Progenitor cell of endocrine pancreas (in vitro differentiated cells): ENCODE measurements at regions not wholly inside any gene's neighbourhood (a gene's known extent, or its start where the extent isn't known, plus 50 kb on each side); places are given as distances from the start of the nearest gene placed in this dataset.
"Not testable (repeated sequence)": the region's sequence is repeated elsewhere in the genome, so short reads cannot be mapped to it uniquely, and the experiment has no call there.

ENCODE experiments used
- DNase-seq: peaks from one replicate; pipeline ENCODE4 v3.0.0; 2021; ENCODE audit warnings: low spot score; ENCODE audit not compliant: unreplicated experiment
- H3K27ac Mint-ChIP-seq: 2 replicates; pipeline ENCODE4 v1.8.0; 2021; ENCODE audit warnings: mild to moderate bottlenecking, moderate library complexity, mixed read lengths
- H3K27me3 Mint-ChIP-seq: 2 replicates; pipeline ENCODE4 v1.8.0; 2021; ENCODE audit warnings: mixed read lengths
- H3K36me3 Mint-ChIP-seq: 2 replicates; pipeline ENCODE4 v1.8.0; 2022; ENCODE audit warnings: mixed read lengths; ENCODE audit not compliant: insufficient read depth
- H3K4me1 Mint-ChIP-seq: 2 replicates; pipeline ENCODE4 v1.8.0; 2021; ENCODE audit warnings: low read depth, mixed read lengths
- H3K4me3 Mint-ChIP-seq: 2 replicates; pipeline ENCODE4 v1.8.0; 2021; ENCODE audit warnings: low read depth, mild to moderate bottlenecking, moderate library complexity, mixed read lengths
- H3K9me3 Mint-ChIP-seq: 2 replicates; pipeline ENCODE4 v1.8.0; 2021; ENCODE audit warnings: low read depth, mixed read lengths
- TF ChIP-seq, protein P1 (sequence below): fragments of 200-600 bp; sonication (generic); IDR thresholded peaks from one replicate; pipeline ENCODE4 v1.5.0; 2021; ENCODE audit warnings: antibody characterized with exemption, mild to moderate bottlenecking; ENCODE audit not compliant: unreplicated experiment

DNA sequence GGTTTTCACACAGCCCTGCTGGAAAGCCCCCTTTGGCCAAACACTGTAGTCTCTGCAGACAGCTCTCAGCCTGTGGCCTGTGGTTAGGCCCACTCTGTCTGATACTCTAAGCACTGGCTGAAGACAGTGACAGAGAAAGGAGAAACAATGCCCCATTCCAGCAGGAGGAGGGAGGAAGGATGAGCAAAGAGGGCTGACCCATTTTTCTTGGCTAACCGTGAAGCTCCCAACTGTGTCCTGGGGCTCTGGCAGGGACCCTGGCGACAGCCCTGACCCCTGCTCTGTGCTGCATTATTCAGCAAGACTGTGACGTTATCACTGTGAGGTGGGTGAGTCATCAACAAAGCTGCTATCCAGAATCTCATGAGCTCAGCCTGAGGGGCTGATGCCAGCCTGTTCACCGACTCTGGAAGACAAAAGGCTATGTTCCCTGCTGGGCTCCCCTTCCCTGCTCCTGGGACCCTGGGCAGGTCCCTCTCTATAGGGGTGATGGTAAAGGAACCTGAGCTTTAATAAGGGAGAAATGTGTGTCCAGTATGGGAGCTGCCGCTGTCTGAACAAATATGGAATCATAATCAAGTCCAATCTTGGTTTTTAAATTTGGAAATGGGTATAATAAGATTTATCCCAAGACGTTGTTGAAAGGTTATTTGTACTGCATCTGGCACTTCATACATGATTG lies 107.0 kb downstream of the RHOU start:
- TF ChIP-seq, protein P1, sequence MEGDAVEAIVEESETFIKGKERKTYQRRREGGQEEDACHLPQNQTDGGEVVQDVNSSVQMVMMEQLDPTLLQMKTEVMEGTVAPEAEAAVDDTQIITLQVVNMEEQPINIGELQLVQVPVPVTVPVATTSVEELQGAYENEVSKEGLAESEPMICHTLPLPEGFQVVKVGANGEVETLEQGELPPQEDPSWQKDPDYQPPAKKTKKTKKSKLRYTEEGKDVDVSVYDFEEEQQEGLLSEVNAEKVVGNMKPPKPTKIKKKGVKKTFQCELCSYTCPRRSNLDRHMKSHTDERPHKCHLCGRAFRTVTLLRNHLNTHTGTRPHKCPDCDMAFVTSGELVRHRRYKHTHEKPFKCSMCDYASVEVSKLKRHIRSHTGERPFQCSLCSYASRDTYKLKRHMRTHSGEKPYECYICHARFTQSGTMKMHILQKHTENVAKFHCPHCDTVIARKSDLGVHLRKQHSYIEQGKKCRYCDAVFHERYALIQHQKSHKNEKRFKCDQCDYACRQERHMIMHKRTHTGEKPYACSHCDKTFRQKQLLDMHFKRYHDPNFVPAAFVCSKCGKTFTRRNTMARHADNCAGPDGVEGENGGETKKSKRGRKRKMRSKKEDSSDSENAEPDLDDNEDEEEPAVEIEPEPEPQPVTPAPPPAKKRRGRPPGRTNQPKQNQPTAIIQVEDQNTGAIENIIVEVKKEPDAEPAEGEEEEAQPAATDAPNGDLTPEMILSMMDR, result no peak
- H3K4me1 Mint-ChIP-seq, result peaks cover 30% of the 10 kb centered on the region
- DNase-seq, result no peak
- H3K9me3 Mint-ChIP-seq, result peaks cover 6% of the 10 kb centered on the region
- H3K27me3 Mint-ChIP-seq, result no peaks in the 10 kb centered on the region
- H3K4me3 Mint-ChIP-seq, result no peak overlapping the region
- H3K27ac Mint-ChIP-seq, result peak overlapping the region; percentile 88
- peaks cover 5% of the 10 kb centered on the region for H3K36me3 Mint-ChIP-seq

DNA sequence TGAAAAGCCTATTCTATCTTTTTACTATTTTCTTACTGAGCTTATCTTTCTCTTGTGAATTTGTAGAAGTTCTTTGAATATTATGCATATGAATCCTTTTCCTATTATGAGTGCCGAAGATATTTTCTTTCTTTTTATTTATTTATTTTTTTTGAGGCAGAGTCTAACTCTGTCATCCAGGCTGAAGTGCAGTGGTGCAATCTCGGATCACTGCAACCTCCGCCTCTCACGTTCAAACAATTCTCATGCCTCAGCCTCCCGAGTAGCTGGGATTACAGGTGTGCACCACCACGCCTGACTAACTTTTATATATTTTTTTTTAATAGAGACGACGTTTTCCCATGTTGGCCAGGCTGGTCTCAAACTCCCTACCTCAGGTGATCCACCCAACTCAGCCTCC lies 109.8 kb downstream of the RHOU start:
- DNase-seq, result no peak

DNA sequence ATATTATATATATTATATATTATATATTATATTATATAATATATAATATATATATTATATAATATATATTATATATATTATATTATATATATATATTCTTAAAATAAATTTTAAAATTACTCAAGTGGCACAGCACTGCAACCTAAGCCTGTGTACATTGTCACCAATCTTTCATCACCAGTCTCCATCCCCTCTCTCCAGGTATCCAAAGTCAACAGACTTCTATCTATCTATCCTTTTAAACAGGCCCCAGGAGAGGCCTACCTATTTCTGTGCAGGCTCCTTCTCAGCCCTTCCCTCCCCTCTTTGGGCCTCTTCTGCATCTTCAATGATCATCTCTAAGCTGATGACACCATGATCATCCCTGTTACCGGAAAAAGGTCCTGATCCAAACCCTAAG lies 111.7 kb downstream of the RHOU start:
- Mint-ChIP-seq H3K27ac (no peak overlapping the region), H3K9me3 (peaks cover 6% of the 10 kb centered on the region), H3K36me3 (peaks cover 5% of the 10 kb centered on the region), H3K4me3 (no peak overlapping the region), H3K4me1 (peaks cover 28% of the 10 kb centered on the region), H3K27me3 (no peaks in the 10 kb centered on the region)
- TF ChIP-seq, protein P1, result no peak
- no peak for DNase-seq

More for the DNA sequence above, 109.8 kb downstream of the RHOU start:
- TF ChIP-seq, protein P1, result no peak
- Mint-ChIP-seq H3K9me3 (peaks cover 6% of the 10 kb centered on the region), H3K4me3 (no peak overlapping the region), H3K27ac (no peak overlapping the region), H3K27me3 (no peaks in the 10 kb centered on the region), H3K4me1 (peaks cover 21% of the 10 kb centered on the region), H3K36me3 (peaks cover 5% of the 10 kb centered on the region)

DNA sequence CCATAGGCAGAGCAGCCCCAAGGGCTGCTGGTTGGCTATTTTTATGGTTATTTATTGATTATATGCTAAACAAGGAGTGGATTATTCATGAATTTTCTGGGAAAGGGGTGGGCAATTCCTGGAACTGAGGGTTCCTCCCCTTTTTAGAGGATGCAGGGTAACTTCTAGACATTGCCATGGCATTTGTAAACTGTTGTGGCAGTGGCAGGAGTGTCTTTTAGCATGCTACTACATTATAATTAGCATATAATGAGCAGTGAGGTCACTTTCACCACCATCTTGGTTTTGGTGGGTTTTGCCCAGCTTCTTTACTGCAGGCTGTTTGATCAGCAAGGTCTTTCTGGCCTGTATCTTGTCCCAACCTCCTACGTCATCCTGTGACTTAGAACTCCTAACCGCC lies 112.2 kb downstream of the RHOU start:
- H3K9me3 Mint-ChIP-seq, DNase-seq, H3K27me3 Mint-ChIP-seq, H3K27ac Mint-ChIP-seq, H3K36me3 Mint-ChIP-seq, H3K4me3 Mint-ChIP-seq: not testable (repeated sequence)
- H3K4me1 Mint-ChIP-seq, result peaks cover 24% of the 10 kb centered on the region

DNA sequence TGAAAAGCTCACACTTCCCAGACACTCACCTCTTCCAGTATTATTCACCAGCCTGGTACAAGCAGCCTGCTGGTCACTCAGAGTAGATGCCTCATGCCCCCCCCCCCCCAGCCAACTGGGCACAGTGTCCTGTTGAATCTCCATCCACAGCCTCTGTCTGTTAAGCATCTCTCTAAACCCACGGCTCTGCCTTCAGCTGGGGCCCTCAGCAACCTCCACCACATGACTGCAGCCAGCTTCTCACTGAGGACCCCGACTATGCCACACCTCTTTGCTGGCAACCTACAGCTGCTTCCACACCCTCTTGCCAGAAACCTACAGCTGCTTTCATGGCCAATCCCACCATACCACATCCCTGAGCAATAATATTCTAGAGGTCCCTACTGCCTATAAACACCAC lies 113.1 kb downstream of the RHOU start:
- Mint-ChIP-seq H3K27me3 (no peaks in the 10 kb centered on the region), H3K4me3 (no peak overlapping the region), H3K4me1 (peaks cover 24% of the 10 kb centered on the region), H3K36me3 (peaks cover 1% of the 10 kb centered on the region), H3K27ac (peak overlapping the region; percentile 30), H3K9me3 (peaks cover 1% of the 10 kb centered on the region)
- TF ChIP-seq, protein P1, result no peak
- DNase-seq, result no peak

DNA sequence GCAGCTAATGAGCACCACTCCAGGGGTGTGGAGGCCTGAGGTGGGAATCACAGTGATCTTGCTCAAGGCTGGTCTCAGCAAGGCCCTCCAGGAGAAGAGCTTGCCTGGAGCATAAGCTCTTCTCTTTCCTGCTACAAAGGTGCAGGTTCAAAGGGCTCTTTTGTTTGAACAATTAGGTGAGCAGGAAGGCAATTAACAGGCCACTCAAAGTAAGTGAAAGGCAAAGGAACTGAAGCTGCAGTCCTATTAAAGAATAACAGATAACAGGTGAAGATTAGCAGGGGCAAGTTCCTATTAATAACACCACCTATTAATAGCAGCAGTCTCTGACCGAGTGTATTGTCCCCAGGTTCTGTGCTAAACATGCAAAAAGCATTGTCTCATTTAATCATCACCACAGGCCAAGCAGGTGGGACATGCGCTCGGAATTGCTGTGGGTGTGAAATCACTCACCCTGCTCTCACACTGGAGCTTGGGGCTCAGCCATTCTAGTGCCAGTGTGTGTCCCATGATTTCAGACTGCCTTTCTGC lies 113.8 kb downstream of the RHOU start:
- Mint-ChIP-seq H3K4me3 (peak overlapping the region; percentile 42), H3K27me3 (no peaks in the 10 kb centered on the region), H3K36me3 (peaks cover 1% of the 10 kb centered on the region), H3K27ac (peak overlapping the region; percentile 75), H3K9me3 (no peaks in the 10 kb centered on the region), H3K4me1 (peaks cover 24% of the 10 kb centered on the region)
- TF ChIP-seq, protein P1, result no peak
- DNase-seq, result no peak
